GM12878 (cell line): ENCODE measurements at regions not wholly inside any gene's neighbourhood (a gene's known extent, or its start where the extent isn't known, plus 50 kb on each side); places are given as distances from the start of the nearest gene placed in this dataset.

ENCODE experiments used
- ATAC-seq: fragments of 200-7000 bp; cut with Tn5 transposase; 3 replicates; pipeline ENCODE4 v1.9.1; 2020; ENCODE audit warnings: mild to moderate bottlenecking, moderate library complexity
- BruUV-seq: library from RNA; stranded (reverse); fragments of 400-500 nt; replicated peaks from 2 replicates; lab custom pipeline; 2021; lab: Mats Ljungman, UMichigan
- CTCF ChIA-PET: fragments of 300-600 bp; sonication (Branson Sonifier 250); formaldehyde crosslinking; extraction: SDS; loops from one replicate; lab custom pipeline; 2021; ENCODE audit warnings: inconsistent platforms; lab: Yijun Ruan, JAX
- POLR2A ChIA-PET: fragments of 350-600 bp; formaldehyde crosslinking; extraction: SDS; loops from one replicate; lab custom pipeline; 2021; ENCODE audit warnings: inconsistent platforms; lab: Charles Lee
- RAD21 ChIA-PET: fragments of 300-600 bp; sonication (Branson Sonifier 250); formaldehyde crosslinking; loops from one replicate; lab custom pipeline; 2023; ENCODE audit warnings: antibody characterized with exemption; ENCODE audit not compliant: unreplicated experiment; lab: Charles Lee
- SMC1A ChIA-PET: fragments of 300-600 bp; sonication (Branson Sonifier 250); formaldehyde crosslinking; loops from one replicate; lab custom pipeline; 2023; ENCODE audit not compliant: unreplicated experiment, uncharacterized antibody; lab: Charles Lee
- DNase-seq: peaks from one replicate; pipeline ENCODE4 v3.0.0-alpha.2; 2011; ENCODE audit warnings: low read depth, low spot score
- FAIRE-seq: peaks from 3 replicates; lab custom pipeline; 2011; peaks lifted over from hg19 to GRCh38; lab: Jason Lieb, UNC
- H2AFZ ChIP-seq: 2 replicates; pipeline ENCODE4 v1.6.0; 2011; ENCODE audit warnings: low read depth, low read length, control low read depth; ENCODE audit not compliant: control insufficient read depth
- H3K27ac ChIP-seq: 2 replicates; pipeline ENCODE4 v1.5.1; 2011; ENCODE audit warnings: control low read depth; ENCODE audit not compliant: control insufficient read depth, insufficient read depth
- H3K27me3 ChIP-seq, 2 experiments: replicated peaks in 1 of 2; 2 replicates each; pipeline versions ENCODE4 v1.6.0 to v1.6.1; 2011; ENCODE audit warnings: low read length in 1 of 2; ENCODE audit not compliant: control insufficient read depth in 2 of 2, insufficient read depth in 2 of 2
- H3K36me3 ChIP-seq, 2 experiments: 2 replicates each; pipeline ENCODE4 v1.5.1; 2011; ENCODE audit warnings: low read length in 1 of 2; ENCODE audit not compliant: control insufficient read depth in 2 of 2, insufficient read depth in 2 of 2
- H3K4me1 ChIP-seq: 2 replicates; pipeline ENCODE4 v1.6.1; 2011; ENCODE audit warnings: mild to moderate bottlenecking, low read length, moderate library complexity, mixed read lengths; ENCODE audit not compliant: control insufficient read depth, insufficient read depth
- H3K4me2 ChIP-seq: 2 replicates; pipeline ENCODE4 v1.6.0; 2011; ENCODE audit warnings: control low read depth; ENCODE audit not compliant: control insufficient read depth, insufficient read depth
- H3K4me3 ChIP-seq: fragments of 200-600 bp; sonication (generic); 2 replicates; pipeline ENCODE4 v1.5.1; 2016
- H3K79me2 ChIP-seq: 2 replicates; pipeline ENCODE4 v1.6.0; 2011; ENCODE audit warnings: low read length; ENCODE audit not compliant: control insufficient read depth, insufficient read depth
- H3K9ac ChIP-seq: 2 replicates; pipeline ENCODE4 v1.8.0; 2011; ENCODE audit warnings: low read length, control low read depth, mixed read lengths; ENCODE audit not compliant: control insufficient read depth, insufficient read depth
- H3K9me3 ChIP-seq: replicated peaks from 3 replicates; pipeline ENCODE4 v1.5.1; 2011; ENCODE audit warnings: mild to moderate bottlenecking, low read length; ENCODE audit not compliant: control insufficient read depth, insufficient read depth
- H4K20me1 ChIP-seq: 2 replicates; pipeline ENCODE4 v1.6.0; 2011; ENCODE audit not compliant: control insufficient read depth, insufficient read depth
- CBFB ChIP-seq: IDR thresholded peaks from 2 replicates; pipeline ENCODE4 v1.6.1; 2016; ENCODE audit warnings: antibody characterized with exemption, low read depth
- CEBPB ChIP-seq, 2 experiments: fragments of 150-350 bp in 1 of 2; IDR thresholded peaks; 2 replicates each; pipeline ENCODE4 v1.6.1; 2012 to 2014; ENCODE audit warnings: low read depth in 2 of 2, low read length in 2 of 2, borderline replicate concordance in 1 of 2, inconsistent platforms in 1 of 2
- MTA2 ChIP-seq: fragments of 450-650 bp; IDR thresholded peaks from 2 replicates; pipeline ENCODE4 v1.6.1; 2016; ENCODE audit warnings: low read depth, mild to moderate bottlenecking, moderate library complexity
- MXI1 ChIP-seq: fragments of 150-350 bp; IDR thresholded peaks from 2 replicates; pipeline ENCODE4 v1.6.1; 2011; ENCODE audit warnings: low read depth, mild to moderate bottlenecking, inconsistent platforms, low read length, improper control_type of control experiment
- NFXL1 ChIP-seq: fragments of 450-650 bp; IDR thresholded peaks from 2 replicates; pipeline ENCODE4 v1.6.1; 2017; ENCODE audit warnings: antibody characterized with exemption, mild to moderate bottlenecking, borderline replicate concordance
- PAX8 ChIP-seq: fragments of 450-650 bp; IDR thresholded peaks from 2 replicates; pipeline ENCODE4 v1.6.1; 2017; ENCODE audit warnings: mild to moderate bottlenecking, moderate library complexity
- RFX5 ChIP-seq: IDR thresholded peaks from 2 replicates; pipeline ENCODE4 v1.6.1; 2011; ENCODE audit warnings: low read depth, low read length, improper control_type of control experiment
- SRF ChIP-seq, 2 experiments: IDR thresholded peaks; 2 replicates each; pipeline ENCODE4 v1.6.1; 2011; ENCODE audit warnings: low read depth in 2 of 2, low read length in 2 of 2, mild to moderate bottlenecking in 1 of 2, moderate library complexity in 1 of 2
- STAT1 ChIP-seq: fragments of 450-650 bp; conservative IDR thresholded peaks from 2 replicates; pipeline ENCODE4 v1.6.1; 2014; ENCODE audit warnings: antibody characterized with exemption, mild to moderate bottlenecking
- YBX1 ChIP-seq: fragments of 450-650 bp; IDR thresholded peaks from 2 replicates; pipeline ENCODE4 v1.6.1; 2016; ENCODE audit warnings: antibody characterized with exemption
- WGBS: methylation state at CpG from one replicate; pipeline ENCODE4 v1.1.6; 2016; ENCODE audit warnings: low lambda C conversion rate; ENCODE audit not compliant: insufficient replicate concordance, insufficient coverage; ENCODE audit errors: missing lambda C conversion rate; 5-methylcytosine and 5-hydroxymethylcytosine counted together
- in situ Hi-C: fragments of 300-500 bp; cut with MboI; formaldehyde crosslinking; loops from 9 replicates; pipeline ENCODE4 v1.14.3; 2018; ENCODE audit warnings: mixed read lengths
- intact Hi-C: fragments of 100-400 bp; cut with micrococcal nuclease; formaldehyde crosslinking; loops from one replicate; pipeline ENCODE4 v1.14.2; 2022; ENCODE audit not compliant: unreplicated experiment
- TF ChIP-seq, protein P1 (sequence below): fragments of 450-650 bp; formaldehyde crosslinking; IDR thresholded peaks from 2 replicates; pipeline ENCODE4 v1.4.0; 2020; ENCODE audit warnings: mild to moderate bottlenecking, moderate library complexity
- TF ChIP-seq, protein P2 (sequence below): fragments of 450-650 bp; IDR thresholded peaks from 2 replicates; pipeline ENCODE4 v1.6.1; 2017; ENCODE audit warnings: mild to moderate bottlenecking, low read depth, inconsistent platforms; ENCODE audit not compliant: poor library complexity, severe bottlenecking
- TF ChIP-seq, protein P3 (sequence below): IDR thresholded peaks from 2 replicates; pipeline ENCODE4 v1.6.1; 2011; ENCODE audit warnings: borderline replicate concordance, low read depth, mild to moderate bottlenecking, moderate library complexity, low read length; ENCODE audit not compliant: insufficient read depth, poor library complexity, severe bottlenecking
- TF ChIP-seq, protein P4 (sequence below), 3 experiments: IDR thresholded peaks in 2 of 3; conservative IDR thresholded peaks in 1 of 3; 2 replicates each; pipeline ENCODE4 v1.5.1; 2011; ENCODE audit warnings: low read depth in 3 of 3, low read length in 3 of 3, mild to moderate bottlenecking in 3 of 3, control low read depth in 2 of 3, moderate library complexity in 2 of 3, inconsistent platforms in 1 of 3, mixed read lengths in 1 of 3; ENCODE audit not compliant: control insufficient read depth in 2 of 3, insufficient read depth in 1 of 3; ENCODE audit errors: extremely low read depth in 1 of 3
- TF ChIP-seq, protein P5 (sequence below): IDR thresholded peaks from 2 replicates; pipeline ENCODE4 v1.6.1; 2011; ENCODE audit warnings: low read depth, mild to moderate bottlenecking, low read length, moderate library complexity, borderline replicate concordance; ENCODE audit errors: extremely low read depth

DNA sequence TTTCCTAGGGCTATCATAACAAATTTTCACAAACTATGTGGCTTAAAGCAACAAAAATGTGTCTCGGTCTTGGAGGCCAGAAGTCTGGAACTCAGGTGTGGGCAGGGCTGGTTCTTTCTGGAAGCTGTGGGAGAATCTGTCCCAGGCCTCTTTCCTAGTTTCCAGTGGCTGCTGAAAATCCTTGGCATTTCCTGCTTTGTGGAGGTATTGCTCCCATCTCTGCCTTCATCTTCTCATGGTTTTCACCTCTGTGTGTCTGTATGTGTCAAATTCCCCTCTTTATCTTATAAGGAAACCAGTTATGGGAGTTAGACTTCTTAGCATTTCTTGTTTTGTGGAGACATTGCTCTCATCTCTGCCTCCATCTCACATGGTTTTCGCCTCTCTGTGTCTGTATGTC is 130.4 kb upstream of the PLET1 start:
- CTCF ChIA-PET: no interaction called here
- Histone ChIP-seq H3K27me3 (peaks cover 0 to 3% of the 10 kb centered on the region in 2 experiments; a peak in 1 of 4 replicates), H2AFZ (no peak overlapping the region), H3K4me2 (no peak overlapping the region), H3K9me3 (no peaks in the 10 kb centered on the region; the same call in 2 of the 3 replicates), H4K20me1 (no peaks in the 10 kb centered on the region), H3K4me1 (no peaks in the 10 kb centered on the region), H3K79me2 (no peaks in the 10 kb centered on the region), H3K4me3 (no peak overlapping the region), H3K9ac (no peak overlapping the region), H3K27ac (no peak overlapping the region), H3K36me3 (no peaks in the 10 kb centered on the region)
- ATAC-seq (no peak), FAIRE-seq (no peak), DNase-seq (no peak)
- POLR2A ChIA-PET: no interaction called here
- no TSS peak for BruUV-seq
- RAD21 ChIA-PET: no interaction called here
- intact Hi-C loops: no loop called here
- SMC1A ChIA-PET: no interaction called here
- in situ Hi-C loops: no loop called here
- 23% methylated on average over 2 of the region's 2 CpGs for WGBS
- TF ChIP-seq SRF (IDR thresholded peaks at IDR 0.05; ENCODE audit: low read depth in 2 of 2, low read length in 2 of 2) (no peak), CBFB (no peak), NFXL1 (no peak), STAT1 (no peak), MXI1 (no peak), MTA2 (no peak), YBX1 (no peak), RFX5 (no peak), CEBPB (IDR thresholded peaks at IDR 0.05; ENCODE audit: borderline replicate concordance in 1 of 2, low read depth in 2 of 2, low read length in 2 of 2) (no peak), PAX8 (no peak)
- TF ChIP-seq, protein P1, sequence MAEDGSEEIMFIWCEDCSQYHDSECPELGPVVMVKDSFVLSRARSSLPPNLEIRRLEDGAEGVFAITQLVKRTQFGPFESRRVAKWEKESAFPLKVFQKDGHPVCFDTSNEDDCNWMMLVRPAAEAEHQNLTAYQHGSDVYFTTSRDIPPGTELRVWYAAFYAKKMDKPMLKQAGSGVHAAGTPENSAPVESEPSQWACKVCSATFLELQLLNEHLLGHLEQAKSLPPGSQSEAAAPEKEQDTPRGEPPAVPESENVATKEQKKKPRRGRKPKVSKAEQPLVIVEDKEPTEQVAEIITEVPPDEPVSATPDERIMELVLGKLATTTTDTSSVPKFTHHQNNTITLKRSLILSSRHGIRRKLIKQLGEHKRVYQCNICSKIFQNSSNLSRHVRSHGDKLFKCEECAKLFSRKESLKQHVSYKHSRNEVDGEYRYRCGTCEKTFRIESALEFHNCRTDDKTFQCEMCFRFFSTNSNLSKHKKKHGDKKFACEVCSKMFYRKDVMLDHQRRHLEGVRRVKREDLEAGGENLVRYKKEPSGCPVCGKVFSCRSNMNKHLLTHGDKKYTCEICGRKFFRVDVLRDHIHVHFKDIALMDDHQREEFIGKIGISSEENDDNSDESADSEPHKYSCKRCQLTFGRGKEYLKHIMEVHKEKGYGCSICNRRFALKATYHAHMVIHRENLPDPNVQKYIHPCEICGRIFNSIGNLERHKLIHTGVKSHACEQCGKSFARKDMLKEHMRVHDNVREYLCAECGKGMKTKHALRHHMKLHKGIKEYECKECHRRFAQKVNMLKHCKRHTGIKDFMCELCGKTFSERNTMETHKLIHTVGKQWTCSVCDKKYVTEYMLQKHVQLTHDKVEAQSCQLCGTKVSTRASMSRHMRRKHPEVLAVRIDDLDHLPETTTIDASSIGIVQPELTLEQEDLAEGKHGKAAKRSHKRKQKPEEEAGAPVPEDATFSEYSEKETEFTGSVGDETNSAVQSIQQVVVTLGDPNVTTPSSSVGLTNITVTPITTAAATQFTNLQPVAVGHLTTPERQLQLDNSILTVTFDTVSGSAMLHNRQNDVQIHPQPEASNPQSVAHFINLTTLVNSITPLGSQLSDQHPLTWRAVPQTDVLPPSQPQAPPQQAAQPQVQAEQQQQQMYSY (CRISPR knock-in tag): no peak
- TF ChIP-seq, protein P2, sequence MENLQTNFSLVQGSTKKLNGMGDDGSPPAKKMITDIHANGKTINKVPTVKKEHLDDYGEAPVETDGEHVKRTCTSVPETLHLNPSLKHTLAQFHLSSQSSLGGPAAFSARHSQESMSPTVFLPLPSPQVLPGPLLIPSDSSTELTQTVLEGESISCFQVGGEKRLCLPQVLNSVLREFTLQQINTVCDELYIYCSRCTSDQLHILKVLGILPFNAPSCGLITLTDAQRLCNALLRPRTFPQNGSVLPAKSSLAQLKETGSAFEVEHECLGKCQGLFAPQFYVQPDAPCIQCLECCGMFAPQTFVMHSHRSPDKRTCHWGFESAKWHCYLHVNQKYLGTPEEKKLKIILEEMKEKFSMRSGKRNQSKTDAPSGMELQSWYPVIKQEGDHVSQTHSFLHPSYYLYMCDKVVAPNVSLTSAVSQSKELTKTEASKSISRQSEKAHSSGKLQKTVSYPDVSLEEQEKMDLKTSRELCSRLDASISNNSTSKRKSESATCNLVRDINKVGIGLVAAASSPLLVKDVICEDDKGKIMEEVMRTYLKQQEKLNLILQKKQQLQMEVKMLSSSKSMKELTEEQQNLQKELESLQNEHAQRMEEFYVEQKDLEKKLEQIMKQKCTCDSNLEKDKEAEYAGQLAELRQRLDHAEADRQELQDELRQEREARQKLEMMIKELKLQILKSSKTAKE: no peak
- TF ChIP-seq, protein P3, sequence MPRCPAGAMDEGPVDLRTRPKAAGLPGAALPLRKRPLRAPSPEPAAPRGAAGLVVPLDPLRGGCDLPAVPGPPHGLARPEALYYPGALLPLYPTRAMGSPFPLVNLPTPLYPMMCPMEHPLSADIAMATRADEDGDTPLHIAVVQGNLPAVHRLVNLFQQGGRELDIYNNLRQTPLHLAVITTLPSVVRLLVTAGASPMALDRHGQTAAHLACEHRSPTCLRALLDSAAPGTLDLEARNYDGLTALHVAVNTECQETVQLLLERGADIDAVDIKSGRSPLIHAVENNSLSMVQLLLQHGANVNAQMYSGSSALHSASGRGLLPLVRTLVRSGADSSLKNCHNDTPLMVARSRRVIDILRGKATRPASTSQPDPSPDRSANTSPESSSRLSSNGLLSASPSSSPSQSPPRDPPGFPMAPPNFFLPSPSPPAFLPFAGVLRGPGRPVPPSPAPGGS: no peak
- TF ChIP-seq, protein P4, sequence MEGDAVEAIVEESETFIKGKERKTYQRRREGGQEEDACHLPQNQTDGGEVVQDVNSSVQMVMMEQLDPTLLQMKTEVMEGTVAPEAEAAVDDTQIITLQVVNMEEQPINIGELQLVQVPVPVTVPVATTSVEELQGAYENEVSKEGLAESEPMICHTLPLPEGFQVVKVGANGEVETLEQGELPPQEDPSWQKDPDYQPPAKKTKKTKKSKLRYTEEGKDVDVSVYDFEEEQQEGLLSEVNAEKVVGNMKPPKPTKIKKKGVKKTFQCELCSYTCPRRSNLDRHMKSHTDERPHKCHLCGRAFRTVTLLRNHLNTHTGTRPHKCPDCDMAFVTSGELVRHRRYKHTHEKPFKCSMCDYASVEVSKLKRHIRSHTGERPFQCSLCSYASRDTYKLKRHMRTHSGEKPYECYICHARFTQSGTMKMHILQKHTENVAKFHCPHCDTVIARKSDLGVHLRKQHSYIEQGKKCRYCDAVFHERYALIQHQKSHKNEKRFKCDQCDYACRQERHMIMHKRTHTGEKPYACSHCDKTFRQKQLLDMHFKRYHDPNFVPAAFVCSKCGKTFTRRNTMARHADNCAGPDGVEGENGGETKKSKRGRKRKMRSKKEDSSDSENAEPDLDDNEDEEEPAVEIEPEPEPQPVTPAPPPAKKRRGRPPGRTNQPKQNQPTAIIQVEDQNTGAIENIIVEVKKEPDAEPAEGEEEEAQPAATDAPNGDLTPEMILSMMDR (IDR thresholded peaks at IDR 0.05 in 2 of 3, conservative IDR thresholded peaks at IDR 0.05 in 1 of 3; ENCODE audit: control insufficient read depth in 2 of 3, extremely low read depth in 1 of 3, insufficient read depth in 1 of 3, low read depth in 3 of 3, low read length in 3 of 3): no peak
- TF ChIP-seq, protein P5, sequence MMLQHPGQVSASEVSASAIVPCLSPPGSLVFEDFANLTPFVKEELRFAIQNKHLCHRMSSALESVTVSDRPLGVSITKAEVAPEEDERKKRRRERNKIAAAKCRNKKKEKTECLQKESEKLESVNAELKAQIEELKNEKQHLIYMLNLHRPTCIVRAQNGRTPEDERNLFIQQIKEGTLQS: no peak
